GM12878 (cell line): ENCODE measurements at regions not wholly inside any gene's neighbourhood (a gene's known extent, or its start where the extent isn't known, plus 50 kb on each side); places are given as distances from the start of the nearest gene placed in this dataset.

ENCODE experiments used
- ATAC-seq: fragments of 200-7000 bp; cut with Tn5 transposase; 3 replicates; pipeline ENCODE4 v1.9.1; 2020; ENCODE audit warnings: mild to moderate bottlenecking, moderate library complexity
- BruUV-seq: library from RNA; stranded (reverse); fragments of 400-500 nt; replicated peaks from 2 replicates; lab custom pipeline; 2021; lab: Mats Ljungman, UMichigan
- CTCF ChIA-PET: fragments of 300-600 bp; sonication (Branson Sonifier 250); formaldehyde crosslinking; extraction: SDS; loops from one replicate; lab custom pipeline; 2021; ENCODE audit warnings: inconsistent platforms; lab: Yijun Ruan, JAX
- POLR2A ChIA-PET: fragments of 350-600 bp; formaldehyde crosslinking; extraction: SDS; loops from one replicate; lab custom pipeline; 2021; ENCODE audit warnings: inconsistent platforms; lab: Charles Lee
- RAD21 ChIA-PET: fragments of 300-600 bp; sonication (Branson Sonifier 250); formaldehyde crosslinking; loops from one replicate; lab custom pipeline; 2023; ENCODE audit warnings: antibody characterized with exemption; ENCODE audit not compliant: unreplicated experiment; lab: Charles Lee
- SMC1A ChIA-PET: fragments of 300-600 bp; sonication (Branson Sonifier 250); formaldehyde crosslinking; loops from one replicate; lab custom pipeline; 2023; ENCODE audit not compliant: unreplicated experiment, uncharacterized antibody; lab: Charles Lee
- DNase-seq: peaks from one replicate; pipeline ENCODE4 v3.0.0-alpha.2; 2011; ENCODE audit warnings: low read depth, low spot score
- FAIRE-seq: peaks from 3 replicates; lab custom pipeline; 2011; peaks lifted over from hg19 to GRCh38; lab: Jason Lieb, UNC
- H2AFZ ChIP-seq: 2 replicates; pipeline ENCODE4 v1.6.0; 2011; ENCODE audit warnings: low read depth, low read length, control low read depth; ENCODE audit not compliant: control insufficient read depth
- H3K27ac ChIP-seq: 2 replicates; pipeline ENCODE4 v1.5.1; 2011; ENCODE audit warnings: control low read depth; ENCODE audit not compliant: control insufficient read depth, insufficient read depth
- H3K27me3 ChIP-seq, 2 experiments: replicated peaks in 1 of 2; 2 replicates each; pipeline versions ENCODE4 v1.6.0 to v1.6.1; 2011; ENCODE audit warnings: low read length in 1 of 2; ENCODE audit not compliant: control insufficient read depth in 2 of 2, insufficient read depth in 2 of 2
- H3K36me3 ChIP-seq, 2 experiments: 2 replicates each; pipeline ENCODE4 v1.5.1; 2011; ENCODE audit warnings: low read length in 1 of 2; ENCODE audit not compliant: control insufficient read depth in 2 of 2, insufficient read depth in 2 of 2
- H3K4me1 ChIP-seq: 2 replicates; pipeline ENCODE4 v1.6.1; 2011; ENCODE audit warnings: mild to moderate bottlenecking, low read length, moderate library complexity, mixed read lengths; ENCODE audit not compliant: control insufficient read depth, insufficient read depth
- H3K4me2 ChIP-seq: 2 replicates; pipeline ENCODE4 v1.6.0; 2011; ENCODE audit warnings: control low read depth; ENCODE audit not compliant: control insufficient read depth, insufficient read depth
- H3K4me3 ChIP-seq: fragments of 200-600 bp; sonication (generic); 2 replicates; pipeline ENCODE4 v1.5.1; 2016
- H3K79me2 ChIP-seq: 2 replicates; pipeline ENCODE4 v1.6.0; 2011; ENCODE audit warnings: low read length; ENCODE audit not compliant: control insufficient read depth, insufficient read depth
- H3K9ac ChIP-seq: 2 replicates; pipeline ENCODE4 v1.8.0; 2011; ENCODE audit warnings: low read length, control low read depth, mixed read lengths; ENCODE audit not compliant: control insufficient read depth, insufficient read depth
- H3K9me3 ChIP-seq: replicated peaks from 3 replicates; pipeline ENCODE4 v1.5.1; 2011; ENCODE audit warnings: mild to moderate bottlenecking, low read length; ENCODE audit not compliant: control insufficient read depth, insufficient read depth
- H4K20me1 ChIP-seq: 2 replicates; pipeline ENCODE4 v1.6.0; 2011; ENCODE audit not compliant: control insufficient read depth, insufficient read depth
- BHLHE40 ChIP-seq, 2 experiments: fragments of 450-650 bp in 1 of 2; IDR thresholded peaks; 2 replicates each; pipeline ENCODE4 v1.6.1; 2011 to 2017; ENCODE audit warnings: low read depth in 2 of 2, borderline replicate concordance in 1 of 2, improper control_type of control experiment in 1 of 2, low read length in 1 of 2, mild to moderate bottlenecking in 1 of 2
- CREB1 ChIP-seq: IDR thresholded peaks from 2 replicates; pipeline ENCODE4 v1.6.1; 2012; ENCODE audit warnings: low read depth, mild to moderate bottlenecking, inconsistent platforms
- FOS ChIP-seq: IDR thresholded peaks from 3 replicates; pipeline ENCODE4 v1.6.1; 2011; ENCODE audit warnings: borderline replicate concordance; ENCODE audit not compliant: insufficient read length; ENCODE audit errors: extremely low read depth
- HDAC6 ChIP-seq: fragments of 200-600 bp; sonication (generic); IDR thresholded peaks from one replicate; pipeline ENCODE4 v1.8.0; 2017; ENCODE audit warnings: antibody characterized with exemption; ENCODE audit not compliant: unreplicated experiment
- IKZF2 ChIP-seq, 2 experiments: fragments of 450-650 bp; IDR thresholded peaks; 2 replicates each; pipeline ENCODE4 v1.6.1; 2017; ENCODE audit warnings: mild to moderate bottlenecking in 2 of 2, moderate library complexity in 2 of 2
- JUND ChIP-seq: IDR thresholded peaks from 2 replicates; pipeline ENCODE4 v1.6.1; 2012; ENCODE audit warnings: low read depth, mild to moderate bottlenecking, low read length, improper control_type of control experiment, moderate library complexity
- MEF2B ChIP-seq: fragments of 450-650 bp; IDR thresholded peaks from 2 replicates; pipeline ENCODE4 v1.6.1; 2018; ENCODE audit warnings: mild to moderate bottlenecking, moderate library complexity; ENCODE audit not compliant: partially characterized antibody, poor library complexity, severe bottlenecking
- NFXL1 ChIP-seq: fragments of 450-650 bp; IDR thresholded peaks from 2 replicates; pipeline ENCODE4 v1.6.1; 2017; ENCODE audit warnings: antibody characterized with exemption, mild to moderate bottlenecking, borderline replicate concordance
- POU2F2 ChIP-seq: IDR thresholded peaks from 3 replicates; pipeline ENCODE4 v1.6.1; 2011; ENCODE audit warnings: low read depth, mild to moderate bottlenecking, low read length, borderline replicate concordance
- WGBS: methylation state at CpG from one replicate; pipeline ENCODE4 v1.1.6; 2016; ENCODE audit warnings: low lambda C conversion rate; ENCODE audit not compliant: insufficient replicate concordance, insufficient coverage; ENCODE audit errors: missing lambda C conversion rate; 5-methylcytosine and 5-hydroxymethylcytosine counted together
- in situ Hi-C: fragments of 300-500 bp; cut with MboI; formaldehyde crosslinking; loops from 9 replicates; pipeline ENCODE4 v1.14.3; 2018; ENCODE audit warnings: mixed read lengths
- intact Hi-C: fragments of 100-400 bp; cut with micrococcal nuclease; formaldehyde crosslinking; loops from one replicate; pipeline ENCODE4 v1.14.2; 2022; ENCODE audit not compliant: unreplicated experiment

DNA sequence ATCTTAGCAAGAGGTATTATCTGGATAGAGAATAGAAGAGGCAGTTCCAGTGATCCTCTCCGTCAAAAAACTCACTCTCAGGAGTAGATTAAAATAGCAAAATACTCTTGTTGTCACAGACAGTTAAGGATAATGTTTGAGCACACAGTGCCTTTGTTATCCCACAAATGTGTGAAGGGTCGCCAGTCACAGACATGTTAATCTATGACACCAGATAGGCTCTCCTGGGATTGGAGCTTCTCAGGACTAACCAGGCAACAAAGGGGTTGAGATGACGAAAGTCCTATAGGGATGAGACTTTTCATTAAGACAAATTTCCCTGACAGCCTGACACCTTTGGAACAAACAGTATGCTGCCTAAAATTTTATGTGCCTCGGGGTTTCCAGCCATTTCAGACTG, 1947.1 kb downstream of the OLFM4 start (continued):
- TF ChIP-seq IKZF2 (IDR thresholded peaks at IDR 0.05) (no peak), MEF2B (no peak), CREB1 (no peak), NFXL1 (no peak)

DNA sequence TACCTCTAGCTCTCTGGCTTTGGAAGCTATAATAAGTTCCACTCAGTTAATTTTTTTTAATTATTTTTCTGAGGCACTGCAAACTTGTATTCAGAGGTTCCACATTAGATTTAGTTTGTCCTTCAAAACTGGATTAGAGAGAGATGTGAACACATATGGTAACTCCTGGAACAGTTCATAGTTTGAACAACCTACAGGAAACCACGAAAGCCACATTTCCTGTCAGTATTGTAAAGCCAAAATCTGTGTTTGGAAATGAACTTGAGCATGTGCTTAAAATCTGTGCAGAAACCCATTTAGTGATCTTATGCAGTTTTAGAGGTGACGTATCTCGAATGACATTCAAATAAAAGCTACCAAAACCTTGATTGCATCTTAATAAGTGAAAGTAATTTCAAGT, 1952.0 kb downstream of the OLFM4 start:
- Histone ChIP-seq H3K9me3 (no peaks in the 10 kb centered on the region), H3K27ac (no peak overlapping the region), H3K27me3 (no peaks in the 10 kb centered on the region), H4K20me1 (no peaks in the 10 kb centered on the region), H3K4me1 (no peaks in the 10 kb centered on the region), H2AFZ (no peak overlapping the region), H3K4me2 (no peak overlapping the region), H3K4me3 (no peak overlapping the region), H3K36me3 (no peaks in the 10 kb centered on the region), H3K79me2 (no peaks in the 10 kb centered on the region), H3K9ac (no peak overlapping the region)
- no TSS peak for BruUV-seq
- ChIA-PET RAD21 (no interaction called here), SMC1A (no interaction called here), POLR2A (no interaction called here), CTCF (no interaction called here)
- intact Hi-C loops (no loop called here), in situ Hi-C loops (no loop called here)
- TF ChIP-seq MEF2B (no peak), FOS (no peak), HDAC6 (no peak), POU2F2 (no peak), BHLHE40 (IDR thresholded peaks at IDR 0.05; ENCODE audit: borderline replicate concordance in 1 of 2, low read depth in 2 of 2, low read length in 1 of 2) (no peak), JUND (no peak)
- 33% methylated on average over 3 of the region's 3 CpGs for WGBS
- DNase-seq = no peak
- no peak for FAIRE-seq
- ATAC-seq = no peak
